ENCODE measurements at regions not wholly inside any gene's neighbourhood (a gene's known extent, or its start where the extent isn't known, plus 50 kb on each side); places are given as distances from the start of the nearest gene placed in this dataset.
A peak's percentile ranks its signal among the peaks of the same experiment; 100 is the strongest.

- H3K27me3 Mint-ChIP-seq, result no peaks in the 10 kb centered on the region
Measured at GRCh38 chr18:1102848-1103247, 198.2 kb downstream of the ADCYAP1 start.

GRCh38 chr18:1103537-1103936 is 198.9 kb downstream of the ADCYAP1 start:
- Mint-ChIP-seq H3K27ac (peak overlapping the region; percentile 19), H3K36me3 (ENCODE audit: insufficient read depth) (peaks cover 2% of the 10 kb centered on the region), H3K27me3 (no peaks in the 10 kb centered on the region), H3K4me3 (ENCODE audit: low read depth) (no peak overlapping the region), H3K9me3 (ENCODE audit: low read depth) (no peaks in the 10 kb centered on the region), H3K4me1 (ENCODE audit: low read depth) (peaks cover 7% of the 10 kb centered on the region)
- no peak for DNase-seq (ENCODE audit: low spot score, unreplicated experiment)
- TF ChIP-seq CTCF (IDR thresholded peaks at IDR 0.05; ENCODE audit: unreplicated experiment), result no peak

More at GRCh38 chr18:1102848-1103247, 198.2 kb downstream of the ADCYAP1 start:
- peaks cover 7% of the 10 kb centered on the region for H3K4me1 Mint-ChIP-seq (ENCODE audit: low read depth)
- no peak for DNase-seq (ENCODE audit: low spot score, unreplicated experiment)
- peaks cover 2% of the 10 kb centered on the region for H3K36me3 Mint-ChIP-seq (ENCODE audit: insufficient read depth)
- no peak for TF ChIP-seq CTCF (IDR thresholded peaks at IDR 0.05; ENCODE audit: unreplicated experiment)
- H3K9me3 Mint-ChIP-seq (ENCODE audit: low read depth), result peaks cover under 1% of the 10 kb centered on the region
- peak overlapping the region; percentile 19 for H3K27ac Mint-ChIP-seq
- H3K4me3 Mint-ChIP-seq (ENCODE audit: low read depth), result no peak overlapping the region

GRCh38 chr18:1104181-1104881 is 199.7 kb downstream of the ADCYAP1 start:
- H3K9me3 Mint-ChIP-seq (ENCODE audit: low read depth), result no peaks in the 10 kb centered on the region
- TF ChIP-seq CTCF (IDR thresholded peaks at IDR 0.05; ENCODE audit: unreplicated experiment), result no peak
- peaks cover 7% of the 10 kb centered on the region for H3K4me1 Mint-ChIP-seq (ENCODE audit: low read depth)
- H3K4me3 Mint-ChIP-seq (ENCODE audit: low read depth), result no peak overlapping the region
- no peak for DNase-seq (ENCODE audit: low spot score, unreplicated experiment)
- no peaks in the 10 kb centered on the region for H3K27me3 Mint-ChIP-seq
- peaks cover 2% of the 10 kb centered on the region for H3K36me3 Mint-ChIP-seq (ENCODE audit: insufficient read depth)
- no peak overlapping the region for H3K27ac Mint-ChIP-seq

- H3K27ac Mint-ChIP-seq, result no peak overlapping the region
- H3K27me3 Mint-ChIP-seq, result no peaks in the 10 kb centered on the region
- peaks cover 21% of the 10 kb centered on the region for H3K9me3 Mint-ChIP-seq (ENCODE audit: low read depth)
- TF ChIP-seq CTCF (IDR thresholded peaks at IDR 0.05; ENCODE audit: unreplicated experiment), result no peak
- H3K36me3 Mint-ChIP-seq (ENCODE audit: insufficient read depth), result no peaks in the 10 kb centered on the region
- DNase-seq (ENCODE audit: low spot score, unreplicated experiment), result no peak
- no peaks in the 10 kb centered on the region for H3K4me1 Mint-ChIP-seq (ENCODE audit: low read depth)
- no peak overlapping the region for H3K4me3 Mint-ChIP-seq (ENCODE audit: low read depth)
Measured at GRCh38 chr18:1124495-1124894, 219.8 kb downstream of the ADCYAP1 start.

GRCh38 chr18:1133541-1133940 is 228.9 kb downstream of the ADCYAP1 start:
- no peak overlapping the region for H3K4me3 Mint-ChIP-seq (ENCODE audit: low read depth)
- no peak overlapping the region for H3K27ac Mint-ChIP-seq
- peaks cover 2% of the 10 kb centered on the region for H3K36me3 Mint-ChIP-seq (ENCODE audit: insufficient read depth)
- peaks cover 9% of the 10 kb centered on the region for H3K9me3 Mint-ChIP-seq (ENCODE audit: low read depth)
- TF ChIP-seq CTCF (IDR thresholded peaks at IDR 0.05; ENCODE audit: unreplicated experiment), result no peak
- DNase-seq (ENCODE audit: low spot score, unreplicated experiment), result no peak
- H3K4me1 Mint-ChIP-seq (ENCODE audit: low read depth), result no peaks in the 10 kb centered on the region
- no peaks in the 10 kb centered on the region for H3K27me3 Mint-ChIP-seq
